Thymus (tissue), 11 donors: ENCODE measurements at regions not wholly inside any gene's neighbourhood (a gene's known extent, or its start where the extent isn't known, plus 50 kb on each side); places are given as distances from the start of the nearest gene placed in this dataset.

Source experiments
- DNase-seq, 9 donors: peaks; one replicate each; pipeline ENCODE4 v3.0.0-alpha.2; 2013; ENCODE audit warnings: low spot score in 9 of 9, low read depth in 6 of 9, missing footprints in 1 of 9
- H3K27ac ChIP-seq, 2 donors: one replicate each; pipeline ENCODE4 v1.5.1; 2013; ENCODE audit warnings: control low read depth in 1 of 2, low read depth in 1 of 2, low read length in 1 of 2, mild to moderate bottlenecking in 1 of 2, moderate library complexity in 1 of 2
- H3K27me3 ChIP-seq, 2 donors: one replicate each; pipeline ENCODE4 v1.5.1; 2013; ENCODE audit warnings: low read length in 1 of 2; ENCODE audit not compliant: control insufficient read depth in 2 of 2, insufficient read depth in 1 of 2
- H3K36me3 ChIP-seq, 2 donors: one replicate each; pipeline ENCODE4 v1.5.1; 2013; ENCODE audit warnings: low read length in 1 of 2, mild to moderate bottlenecking in 1 of 2, moderate library complexity in 1 of 2; ENCODE audit not compliant: control insufficient read depth in 2 of 2, insufficient read depth in 2 of 2
- H3K4me1 ChIP-seq, 2 donors: one replicate each; pipeline ENCODE4 v1.5.1; 2013; ENCODE audit warnings: low read length in 2 of 2; ENCODE audit not compliant: control insufficient read depth in 2 of 2, insufficient read depth in 2 of 2
- H3K4me3 ChIP-seq, 2 donors: one replicate each; pipeline ENCODE4 v1.5.1; 2013; ENCODE audit warnings: low read length in 2 of 2, control low read depth in 1 of 2, mild to moderate bottlenecking in 1 of 2
- H3K9me3 ChIP-seq, 2 donors: one replicate each; pipeline ENCODE4 v1.5.1; 2013; ENCODE audit warnings: low read length in 1 of 2, mild to moderate bottlenecking in 1 of 2; ENCODE audit not compliant: control insufficient read depth in 2 of 2, insufficient read depth in 1 of 2
- WGBS: extraction: QIAGEN DNeasy Blood & Tissue Kit; methylation state at CpG from one replicate; pipeline ENCODE4 v1.1.7; 2013; 5-methylcytosine and 5-hydroxymethylcytosine counted together
- donor health status: healthy.

- Histone ChIP-seq H3K4me1 (no peaks in the 10 kb centered on the region), H3K4me3 (no peak overlapping the region), H3K27ac (no peak overlapping the region), H3K36me3 (no peaks in the 10 kb centered on the region), H3K27me3 (no peaks in the 10 kb centered on the region), H3K9me3 (peaks cover 0 to 2% of the 10 kb centered on the region in 2 donors)
- DNase-seq, result no peak
These were observed 339.8 kb downstream of the KCNA4 start for GRCh38 chr11:29676993-29677392.

- WGBS, result 84% methylated on average over 5 of the region's 5 CpGs
- peaks cover 0 to 2% of the 10 kb centered on the region in 2 donors for H3K9me3 ChIP-seq
- H3K36me3 ChIP-seq, result no peaks in the 10 kb centered on the region
- no peaks in the 10 kb centered on the region for H3K27me3 ChIP-seq
- H3K4me1 ChIP-seq, result no peaks in the 10 kb centered on the region
- no peak overlapping the region for H3K27ac ChIP-seq
- DNase-seq, result no peak
- H3K4me3 ChIP-seq, result no peak overlapping the region
These were observed 347.5 kb downstream of the KCNA4 start for GRCh38 chr11:29669310-29669709.

- no peaks in the 10 kb centered on the region for H3K36me3 ChIP-seq
- no peak for DNase-seq
- H3K4me1 ChIP-seq, result no peaks in the 10 kb centered on the region
- WGBS, result 95% methylated on average over 2 of the region's 2 CpGs
- H3K27ac ChIP-seq, result no peak overlapping the region
- no peaks in the 10 kb centered on the region for H3K27me3 ChIP-seq
- no peaks in the 10 kb centered on the region for H3K9me3 ChIP-seq
- no peak overlapping the region for H3K4me3 ChIP-seq
These were observed 359.1 kb downstream of the KCNA4 start for GRCh38 chr11:29657709-29658108.

- H3K4me3 ChIP-seq, result no peak overlapping the region
- H3K9me3 ChIP-seq, result no peaks in the 10 kb centered on the region
- 97% methylated on average over 3 of the region's 3 CpGs for WGBS
- no peaks in the 10 kb centered on the region for H3K27me3 ChIP-seq
- no peaks in the 10 kb centered on the region for H3K36me3 ChIP-seq
- H3K4me1 ChIP-seq, result no peaks in the 10 kb centered on the region
- no peak for DNase-seq
- H3K27ac ChIP-seq, result no peak overlapping the region
These were observed 360.2 kb downstream of the KCNA4 start for GRCh38 chr11:29656597-29656996.

GRCh38 chr11:29645373-29645772, 371.5 kb downstream of the KCNA4 start:
- no peaks in the 10 kb centered on the region for H3K4me1 ChIP-seq
- H3K4me3 ChIP-seq, result no peak overlapping the region
- 97% methylated on average over 1 of the region's 1 CpG for WGBS
- DNase-seq, result no peak
- H3K27me3 ChIP-seq, result no peaks in the 10 kb centered on the region
- H3K9me3 ChIP-seq, result no peaks in the 10 kb centered on the region
- no peaks in the 10 kb centered on the region for H3K36me3 ChIP-seq
- H3K27ac ChIP-seq, result no peak overlapping the region

GRCh38 chr11:29641201-29641600, 375.6 kb downstream of the KCNA4 start:
- no peak for DNase-seq
- H3K27me3 ChIP-seq, result no peaks in the 10 kb centered on the region
- no peaks in the 10 kb centered on the region for H3K36me3 ChIP-seq
- no peak overlapping the region for H3K4me3 ChIP-seq
- H3K4me1 ChIP-seq, result no peaks in the 10 kb centered on the region
- H3K27ac ChIP-seq, result no peak overlapping the region
- H3K9me3 ChIP-seq, result no peaks in the 10 kb centered on the region

GRCh38 chr11:29634744-29635143, 382.1 kb downstream of the KCNA4 start:
- no peaks in the 10 kb centered on the region for H3K36me3 ChIP-seq
- DNase-seq, result no peak
- no peak overlapping the region for H3K27ac ChIP-seq
- 85% methylated on average over 3 of the region's 3 CpGs for WGBS
- no peaks in the 10 kb centered on the region for H3K9me3 ChIP-seq
- H3K4me3 ChIP-seq, result no peak overlapping the region
- H3K4me1 ChIP-seq, result no peaks in the 10 kb centered on the region
- H3K27me3 ChIP-seq, result no peaks in the 10 kb centered on the region

GRCh38 chr11:29634244-29634643, 382.6 kb downstream of the KCNA4 start:
- H3K27me3 ChIP-seq, result no peaks in the 10 kb centered on the region
- no peak overlapping the region for H3K4me3 ChIP-seq
- no peaks in the 10 kb centered on the region for H3K9me3 ChIP-seq
- H3K36me3 ChIP-seq, result no peaks in the 10 kb centered on the region
- H3K27ac ChIP-seq, result no peak overlapping the region
- DNase-seq, result no peak
- no peaks in the 10 kb centered on the region for H3K4me1 ChIP-seq

- no peak for DNase-seq
- no peak overlapping the region for H3K27ac ChIP-seq
- H3K27me3 ChIP-seq, result no peaks in the 10 kb centered on the region
- 88% methylated on average over 3 of the region's 3 CpGs for WGBS
- no peaks in the 10 kb centered on the region for H3K4me1 ChIP-seq
- no peaks in the 10 kb centered on the region for H3K9me3 ChIP-seq
- no peaks in the 10 kb centered on the region for H3K36me3 ChIP-seq
- H3K4me3 ChIP-seq, result no peak overlapping the region
These were observed 387.5 kb downstream of the KCNA4 start for GRCh38 chr11:29629286-29629685.

GRCh38 chr11:29628609-29629008, 388.2 kb downstream of the KCNA4 start:
- Histone ChIP-seq H3K4me1 (no peaks in the 10 kb centered on the region), H3K9me3 (no peaks in the 10 kb centered on the region), H3K27me3 (no peaks in the 10 kb centered on the region), H3K36me3 (no peaks in the 10 kb centered on the region), H3K4me3 (no peak overlapping the region), H3K27ac (no peak overlapping the region)
- WGBS, result 78% methylated on average over 3 of the region's 3 CpGs
- no peak for DNase-seq
